GM19455 (cell line): ENCODE measurements at regions not wholly inside any gene's neighbourhood (a gene's known extent, or its start where the extent isn't known, plus 50 kb on each side); places are given as distances from the start of the nearest gene placed in this dataset.

Source experiments
- ATAC-seq: cut with Tn5 transposase; IDR thresholded peaks from one replicate; pipeline ENCODE4 v1.9.1; 2021; ENCODE audit not compliant: unreplicated experiment

DNA sequence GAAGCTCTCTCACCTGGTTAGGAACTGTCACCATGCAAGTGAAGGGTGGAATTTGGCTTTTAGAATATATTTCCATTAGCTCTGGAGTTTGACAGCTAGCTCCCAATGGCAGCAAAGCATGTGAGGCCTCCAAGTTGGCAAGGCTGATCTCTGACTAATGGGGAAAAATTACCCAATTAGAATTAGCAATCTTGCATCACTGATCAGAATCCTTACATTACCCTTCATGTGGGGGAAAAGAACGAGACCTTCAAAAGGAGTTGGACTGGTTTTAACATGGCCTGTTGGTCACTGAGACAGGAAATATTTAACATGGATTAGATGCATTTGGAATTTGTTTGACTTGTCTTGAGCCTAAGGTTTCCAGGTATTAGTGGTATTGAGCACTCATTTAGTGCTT, 192.3 kb upstream of the GDNF start:
- no peak for ATAC-seq

DNA sequence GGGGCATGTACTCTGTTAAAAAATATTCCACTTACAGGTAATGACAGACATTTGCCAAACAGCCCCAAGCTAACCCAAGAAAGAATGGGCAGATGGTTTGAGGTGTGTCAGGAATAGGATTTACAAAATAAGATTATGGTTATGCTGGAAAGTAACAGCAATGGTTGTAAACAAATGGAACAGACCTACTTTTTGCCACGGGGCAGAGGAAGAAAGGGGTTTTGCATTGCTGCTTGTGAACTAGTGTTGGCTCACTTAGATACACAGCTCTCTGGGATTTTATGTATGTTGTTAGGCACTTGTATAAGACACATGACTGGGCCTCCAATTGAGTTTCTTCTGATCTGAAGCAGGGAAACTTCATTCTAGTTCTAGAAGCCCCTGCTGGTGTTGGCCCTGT, 191.5 kb upstream of the GDNF start:
- ATAC-seq = no peak

DNA sequence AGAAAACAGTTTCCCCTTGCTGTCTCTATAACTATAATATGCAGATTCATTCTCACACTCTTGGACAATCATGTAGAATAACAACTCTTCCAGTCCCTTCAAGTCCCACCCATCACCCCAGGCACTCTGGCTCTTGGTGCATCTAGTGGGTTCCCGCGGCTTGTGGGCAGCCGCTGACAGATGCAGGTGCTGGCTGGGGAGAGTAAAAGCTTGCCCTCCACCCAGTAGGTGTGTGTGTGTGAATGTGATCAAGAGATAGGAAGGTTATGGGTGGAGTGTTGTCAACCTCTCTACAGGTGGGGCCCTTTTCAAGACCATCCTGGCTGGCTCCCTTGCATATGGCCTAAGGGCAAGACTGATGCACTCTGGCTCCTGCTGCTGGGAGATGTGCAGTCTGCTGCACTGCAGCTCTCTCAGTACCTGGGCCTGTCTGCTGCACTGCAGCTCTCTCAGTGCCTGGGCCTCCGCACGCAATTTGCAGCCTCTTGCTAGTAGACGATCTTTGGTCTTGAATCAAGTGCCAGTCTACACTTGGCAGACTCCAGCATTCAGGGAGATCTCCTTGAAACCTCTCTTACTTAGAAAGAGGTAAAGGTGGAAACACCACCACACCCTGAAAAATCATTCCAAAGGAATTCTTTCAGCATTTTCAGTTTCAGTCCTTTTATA, 189.7 kb upstream of the GDNF start:
- no peak for ATAC-seq

DNA sequence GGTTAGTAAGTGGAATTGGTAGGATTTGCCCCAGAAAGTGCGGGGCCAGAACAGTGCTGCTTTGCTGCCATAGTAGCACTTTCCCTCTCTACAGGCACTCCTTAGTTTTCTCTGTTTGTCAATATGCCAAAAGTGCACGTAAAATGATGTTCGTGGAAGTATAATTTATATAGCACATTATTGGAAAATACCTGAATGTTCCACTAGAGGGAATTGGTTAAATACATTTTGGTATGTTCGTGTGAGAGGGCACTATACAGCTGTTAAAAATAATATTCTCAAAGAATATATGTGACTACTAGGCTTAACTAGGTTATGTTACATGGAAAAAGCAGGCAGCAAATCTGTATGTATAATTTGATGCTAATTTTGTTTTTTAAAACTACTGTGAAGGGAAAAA, 184.0 kb upstream of the GDNF start:
- no peak for ATAC-seq

DNA sequence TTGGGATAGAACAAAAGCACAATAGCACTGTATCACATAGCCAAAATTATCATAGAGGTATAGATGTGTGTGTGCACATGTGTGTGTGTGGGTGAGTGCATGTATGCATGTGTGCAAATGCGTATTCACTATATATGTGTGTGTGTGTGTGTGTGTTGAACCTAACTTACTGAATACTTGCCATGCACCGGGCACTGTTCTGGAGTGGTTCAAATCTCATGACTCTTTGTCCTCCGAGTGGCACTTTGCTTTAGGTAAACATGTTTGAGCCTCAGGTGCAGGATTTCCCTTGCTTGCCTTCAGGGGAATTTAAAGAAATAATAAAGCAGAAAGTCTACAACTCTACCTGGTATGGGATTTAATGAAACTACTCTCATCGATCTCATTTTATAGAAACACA, 183.5 kb upstream of the GDNF start:
- no peak for ATAC-seq

DNA sequence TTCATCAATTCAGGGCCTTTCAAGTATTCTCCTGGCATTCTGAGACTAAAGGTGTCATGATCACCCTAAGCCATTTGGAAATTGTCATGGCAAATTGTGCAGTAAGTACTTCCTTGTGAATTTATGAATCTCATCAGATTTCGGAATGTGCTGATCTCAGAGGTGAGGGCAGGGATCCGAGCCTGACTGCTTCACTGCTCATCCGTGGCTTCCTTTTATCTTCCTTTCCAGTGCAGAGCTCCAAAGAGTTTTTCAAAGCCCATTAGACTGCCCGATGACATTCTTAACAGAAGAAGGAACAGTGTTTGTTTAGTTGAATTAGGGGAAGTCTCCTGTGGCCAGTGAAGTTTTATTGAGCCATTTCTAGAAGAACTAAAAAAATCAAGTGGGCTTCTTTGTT, 182.8 kb upstream of the GDNF start:
- no peak for ATAC-seq

DNA sequence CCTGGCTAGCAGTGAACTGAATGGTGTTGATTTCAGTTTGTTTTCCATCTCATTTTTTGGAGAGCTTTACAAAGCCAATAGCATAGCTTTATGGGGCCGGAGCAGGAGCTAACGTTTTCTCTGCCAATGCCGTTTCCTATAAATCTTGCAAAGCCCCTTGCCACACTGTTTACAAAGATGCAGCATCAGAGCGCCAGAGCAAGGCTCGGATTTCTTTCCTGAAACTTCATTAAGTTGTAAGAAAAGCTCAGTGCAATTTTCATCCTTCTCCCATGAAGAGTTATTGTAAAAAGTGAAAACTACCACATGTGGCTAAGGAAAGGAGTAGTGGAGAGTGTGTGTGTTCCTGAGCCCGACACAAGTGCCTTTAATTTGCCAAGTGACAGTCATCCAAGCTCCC, 178.2 kb upstream of the GDNF start:
- ATAC-seq = no peak

DNA sequence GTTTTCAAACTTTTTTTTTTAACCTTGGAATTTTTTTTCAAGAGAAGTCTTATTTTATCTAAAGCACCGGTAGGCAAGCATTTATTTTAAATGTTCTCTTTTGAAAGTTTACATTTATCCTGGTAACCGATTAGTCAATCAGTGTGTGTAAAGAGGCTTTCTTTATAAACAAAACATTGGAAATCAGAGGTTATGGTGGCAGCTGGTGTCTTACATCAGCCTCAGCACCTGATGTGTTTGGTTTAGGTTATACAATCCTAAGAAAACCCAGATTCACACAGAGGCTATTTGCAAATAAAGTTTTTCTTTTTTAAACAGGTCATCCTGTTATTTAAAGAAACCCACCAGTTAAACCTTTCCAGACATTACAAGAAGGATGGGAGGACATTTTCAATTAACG, 173.3 kb upstream of the GDNF start:
- no peak for ATAC-seq

DNA sequence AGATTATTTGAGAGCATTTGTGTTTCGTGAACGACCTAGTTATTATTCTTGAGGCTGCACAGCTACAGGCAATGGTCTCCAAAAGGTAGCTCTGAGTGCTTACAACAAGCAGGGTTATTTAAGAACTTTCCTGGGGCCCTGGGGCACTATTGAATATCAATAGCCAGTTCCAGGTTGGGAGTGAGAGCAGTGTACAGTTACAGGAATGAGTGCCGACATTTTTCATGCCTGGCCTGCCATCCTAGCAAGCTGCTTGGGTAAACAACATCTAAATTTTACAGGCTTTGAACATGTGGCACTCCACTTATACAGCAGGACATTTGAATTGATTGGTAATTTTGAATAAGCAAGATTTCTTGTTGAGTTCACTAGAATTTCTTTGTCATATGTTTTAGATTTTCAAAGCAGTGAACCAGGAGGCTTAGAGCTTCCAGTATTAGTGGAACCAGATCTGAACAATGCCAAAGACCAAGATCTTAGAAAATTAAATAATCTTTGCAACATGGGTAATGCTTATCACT, 171.9 kb upstream of the GDNF start:
- no peak for ATAC-seq

DNA sequence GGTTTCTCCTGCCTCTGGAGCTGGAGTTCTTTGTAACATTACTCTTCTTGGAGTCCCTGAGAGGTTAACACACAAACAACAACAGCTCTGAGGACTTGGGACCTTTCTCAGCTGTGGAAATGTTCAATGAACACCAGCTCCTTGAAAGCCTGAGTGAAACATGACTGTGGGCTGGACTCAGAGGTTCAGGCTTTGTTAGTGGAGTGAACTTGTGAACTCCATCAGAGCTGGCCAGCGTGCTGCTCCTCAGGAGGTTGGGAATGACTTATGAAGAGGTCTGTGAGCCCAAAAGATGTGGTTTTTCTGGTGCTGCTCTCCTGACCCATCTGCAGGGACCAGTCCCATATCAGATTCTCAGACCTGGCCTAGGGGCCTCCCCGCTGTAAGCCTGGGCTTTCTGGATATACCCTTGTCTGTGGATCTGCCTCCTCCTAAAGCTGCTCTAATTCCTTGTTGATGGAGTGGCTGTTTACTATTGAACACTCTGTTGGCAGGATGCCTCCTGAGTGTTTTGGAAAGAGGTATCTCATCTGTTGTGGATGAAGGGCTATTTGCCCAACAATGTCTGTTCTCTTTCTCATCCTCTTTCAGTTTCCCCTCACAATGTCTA, 170.0 kb upstream of the GDNF start:
- ATAC-seq = no peak

DNA sequence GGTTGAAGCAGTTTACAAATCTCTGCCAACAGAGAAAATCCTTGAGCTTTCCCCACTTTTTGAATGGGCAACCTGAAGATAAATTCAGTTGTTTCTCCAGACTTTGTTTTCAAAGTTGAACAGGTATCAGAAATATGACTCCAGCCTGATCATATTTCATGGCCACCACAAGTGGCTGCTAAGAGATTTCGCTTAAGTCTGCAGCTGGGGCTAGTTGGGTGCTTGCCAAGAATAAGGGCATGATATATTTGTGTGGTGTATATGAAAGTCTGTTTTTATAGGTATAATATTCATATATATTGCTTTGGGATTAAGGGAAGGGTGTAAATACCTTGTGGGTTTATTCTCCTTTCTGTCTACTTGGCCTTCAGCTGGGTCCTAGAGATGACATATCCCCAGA, 168.4 kb upstream of the GDNF start:
- ATAC-seq = no peak

DNA sequence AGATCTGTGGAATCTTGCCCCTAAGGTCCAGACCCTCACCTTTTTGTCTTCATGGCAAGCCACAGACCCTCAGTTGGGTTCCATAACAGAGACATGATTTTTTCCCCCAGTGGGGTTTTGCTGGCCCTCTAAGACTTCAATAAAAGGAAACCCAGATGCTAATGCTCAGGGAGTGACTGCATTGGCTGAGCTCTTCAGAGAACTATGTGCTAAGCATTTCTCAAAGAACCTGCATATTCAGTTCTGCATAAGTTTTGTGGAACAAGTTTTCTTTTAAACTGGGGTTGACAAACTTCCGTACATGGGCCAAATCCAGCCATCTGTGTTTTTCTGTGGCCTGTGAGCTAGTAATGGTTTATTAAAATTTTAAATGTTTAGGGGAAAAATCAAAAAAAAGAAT, 159.8 kb upstream of the GDNF start:
- ATAC-seq = no peak

DNA sequence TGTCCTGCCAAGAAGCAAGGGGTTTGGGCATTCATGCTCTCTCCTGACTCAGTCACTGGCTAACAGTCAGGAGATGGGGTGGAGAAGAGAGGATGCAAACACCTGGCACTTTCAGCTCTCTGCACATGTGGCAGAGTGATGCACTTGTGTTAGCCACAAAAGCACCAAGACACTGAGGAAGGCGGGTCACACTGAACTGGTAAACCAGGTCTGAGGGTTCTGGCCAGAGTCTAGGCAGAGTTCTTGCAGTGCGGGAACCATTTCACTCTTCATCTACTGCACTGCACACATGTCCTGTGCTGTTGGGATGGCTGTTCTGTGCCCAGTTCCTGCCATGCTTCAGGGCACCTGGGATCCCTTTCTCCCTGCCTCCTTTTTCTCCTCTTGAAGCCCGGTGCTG, 157.1 kb upstream of the GDNF start:
- ATAC-seq = no peak

DNA sequence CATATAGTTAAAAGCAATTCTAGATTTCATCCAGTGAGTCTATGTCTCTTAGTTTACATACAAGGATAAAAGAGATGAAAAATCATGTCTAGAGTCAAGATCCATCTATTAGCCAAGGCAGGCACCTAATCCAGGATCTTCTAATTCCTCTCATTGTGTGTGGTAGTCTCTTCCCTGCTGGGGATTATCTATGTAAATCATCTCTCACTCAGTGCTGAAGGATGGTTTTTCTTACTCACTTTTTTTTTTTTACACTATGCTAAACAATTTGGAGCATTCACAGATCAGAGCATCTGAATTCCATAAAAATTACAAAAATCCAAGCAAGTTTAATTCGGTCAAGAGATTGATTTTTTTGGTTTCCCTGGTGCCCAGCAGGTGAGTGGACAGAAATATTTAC, 154.9 kb upstream of the GDNF start:
- no peak for ATAC-seq

DNA sequence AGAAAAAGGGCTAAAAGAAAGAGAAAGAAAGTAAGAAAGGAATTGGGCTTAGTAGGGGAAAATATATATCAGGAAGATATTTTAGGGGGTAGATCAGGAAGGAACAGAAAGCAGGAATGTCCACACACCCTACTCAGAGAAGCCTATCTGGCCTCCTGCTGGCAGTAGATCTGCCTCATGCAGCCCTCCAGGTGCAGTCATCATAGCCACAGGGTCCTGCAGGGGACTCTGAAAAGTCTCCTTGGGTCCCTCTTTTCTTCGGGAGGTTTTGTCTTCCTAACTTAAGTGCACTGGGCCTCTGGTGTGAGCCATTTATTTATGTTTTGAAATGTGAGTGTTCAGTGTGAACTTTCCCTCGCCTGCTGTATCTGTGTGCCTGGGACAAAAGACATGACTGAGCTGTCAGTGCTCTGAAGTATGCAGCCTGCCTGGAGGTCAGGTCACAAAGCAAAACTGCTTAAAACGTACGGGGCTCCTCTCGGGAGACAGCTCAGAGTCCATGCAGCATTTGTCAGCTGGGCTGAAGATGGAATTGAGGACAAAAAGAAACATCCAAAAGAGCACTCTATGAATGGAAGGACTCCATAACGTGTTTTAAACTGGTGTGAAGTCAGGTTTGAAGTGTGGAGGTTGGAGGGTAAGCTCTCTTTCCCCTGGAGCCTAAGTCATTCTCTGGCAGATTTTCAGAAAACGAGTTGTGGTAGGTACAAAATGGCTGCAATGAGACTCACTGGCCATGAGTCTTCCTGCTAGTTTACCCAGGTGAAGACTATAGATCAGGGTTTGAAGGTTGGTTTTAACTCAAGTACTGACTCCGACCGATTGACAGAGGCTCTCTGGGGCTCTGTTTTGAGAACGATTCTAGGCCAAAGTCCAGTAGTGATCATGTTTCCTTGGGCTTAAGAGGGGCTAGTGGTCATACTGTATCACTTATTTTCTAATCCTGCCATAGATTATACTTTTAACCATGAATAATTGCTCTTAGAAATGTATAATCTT, 151.8 kb upstream of the GDNF start:
- no peak for ATAC-seq

DNA sequence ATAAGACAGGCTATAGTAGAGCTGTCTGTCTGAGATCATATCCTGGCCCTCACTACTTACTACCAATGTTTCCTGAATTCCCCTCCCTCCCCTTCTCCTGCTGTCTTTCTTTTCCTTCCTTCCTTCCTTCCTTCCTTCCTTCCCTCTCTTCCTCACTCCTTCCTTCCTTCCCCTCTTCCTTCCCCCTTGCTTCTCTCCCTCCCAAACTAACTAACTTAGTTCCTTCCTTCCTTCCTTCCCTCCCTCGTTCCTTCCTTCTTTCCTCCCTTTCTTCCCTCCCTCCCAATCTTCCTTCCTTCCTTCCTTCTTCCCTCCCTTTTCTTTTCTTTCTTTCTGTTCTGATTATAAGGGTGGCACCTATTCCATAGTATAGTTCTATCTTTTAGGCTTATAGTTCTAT, 150.0 kb upstream of the GDNF start:
- ATAC-seq = no peak

DNA sequence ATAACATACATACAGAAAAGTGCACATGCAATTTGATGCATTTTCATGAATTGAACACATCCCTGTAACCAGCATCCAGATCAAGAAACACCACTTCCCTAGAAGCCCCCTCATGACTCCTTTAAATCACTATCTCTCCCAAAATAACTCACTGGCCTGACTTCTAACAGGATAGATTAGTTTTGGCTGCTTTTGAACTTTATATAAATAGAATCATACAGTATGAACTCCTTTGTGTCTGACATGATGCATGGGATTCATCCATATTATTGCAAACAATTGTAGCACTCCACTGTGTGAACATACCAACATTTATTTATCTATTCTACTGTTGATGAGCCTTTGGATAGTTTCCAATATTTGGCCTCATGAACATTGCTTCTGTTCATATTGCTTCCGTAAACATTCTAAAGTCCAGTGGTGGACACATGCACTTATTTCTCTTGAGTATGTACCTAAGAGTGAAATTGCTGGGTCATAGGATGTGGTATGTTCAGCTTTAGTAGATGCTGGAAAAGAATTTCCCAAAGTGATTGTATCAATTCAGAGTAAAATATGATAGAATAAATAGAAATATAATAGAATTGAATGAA, 148.7 kb upstream of the GDNF start:
- ATAC-seq = no peak

DNA sequence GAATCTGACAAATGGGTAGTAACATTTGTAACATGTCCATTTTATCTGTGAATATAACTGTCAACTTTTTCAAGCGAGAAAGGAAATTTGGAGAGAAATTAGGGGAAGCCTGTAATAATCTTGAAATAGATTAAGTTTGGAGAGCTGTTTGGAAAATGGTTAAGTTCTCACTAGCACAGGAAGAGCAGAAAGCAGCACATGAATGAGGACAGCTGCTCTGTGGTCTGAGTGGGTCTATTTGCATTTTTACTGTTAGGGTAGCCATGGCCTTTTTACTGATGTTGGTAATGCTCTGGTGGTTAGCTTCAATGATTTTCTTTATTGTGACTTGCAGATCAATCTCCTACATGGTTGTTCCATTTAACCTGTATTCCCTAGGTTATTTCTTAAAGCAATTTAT, 144.5 kb upstream of the GDNF start:
- ATAC-seq = no peak

DNA sequence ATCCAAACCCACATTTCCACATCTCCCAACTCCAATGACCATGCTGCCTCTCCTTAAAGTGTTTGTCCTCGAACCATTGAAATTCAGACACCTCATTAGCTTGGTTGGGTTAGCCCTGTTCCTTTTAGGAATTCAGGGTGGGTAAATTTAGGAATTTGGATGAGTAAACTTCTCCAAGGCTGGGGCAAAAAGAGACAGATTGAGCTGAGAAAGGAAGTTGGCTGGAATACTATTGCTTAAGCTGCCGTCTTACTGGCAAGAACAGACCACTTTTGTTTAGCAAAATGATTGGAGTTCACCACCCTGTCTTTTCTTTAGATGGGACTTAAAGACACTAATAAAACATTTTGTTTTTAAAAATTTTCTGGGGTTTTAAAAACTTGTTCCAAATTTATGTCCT, 143.6 kb upstream of the GDNF start:
- ATAC-seq = no peak

DNA sequence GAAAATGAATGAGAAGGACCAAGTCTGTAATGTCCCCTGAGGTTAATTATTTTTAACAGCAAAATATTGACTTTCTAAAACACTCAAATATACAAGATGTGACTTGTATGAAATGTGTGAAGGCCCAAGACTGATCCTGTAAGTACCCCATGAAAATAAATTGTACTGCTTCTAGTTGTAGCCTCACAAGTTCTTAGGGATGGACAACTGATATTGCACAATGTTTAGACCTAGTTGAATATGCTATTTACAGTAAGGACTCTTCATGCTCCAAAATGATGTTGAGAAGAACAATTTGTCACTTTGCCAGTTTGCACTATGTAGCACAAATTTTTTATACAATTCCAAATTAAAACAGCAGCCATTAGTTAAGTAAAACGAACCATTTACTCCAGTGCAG, 139.7 kb upstream of the GDNF start:
- ATAC-seq = no peak

DNA sequence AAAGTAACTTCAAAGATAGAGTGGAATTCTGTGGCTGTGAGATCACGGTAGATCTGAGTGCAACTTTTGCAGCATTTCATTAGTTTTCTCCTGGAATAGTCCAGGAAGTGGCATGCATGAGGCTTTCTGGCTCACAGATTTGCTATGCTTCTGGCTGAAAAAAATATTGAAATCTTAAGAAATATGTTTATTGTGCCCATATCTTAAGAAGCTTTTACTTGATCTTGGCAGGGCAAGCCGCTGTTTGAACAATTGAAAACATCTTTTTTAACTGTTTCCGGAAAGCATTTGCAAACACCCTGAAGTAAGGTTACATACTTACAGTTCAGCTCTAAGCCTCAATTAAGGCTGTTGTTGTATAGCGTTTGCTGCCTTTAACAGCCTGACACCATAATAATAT, 135.7 kb upstream of the GDNF start:
- no peak for ATAC-seq
